PC-9 (cell line): ENCODE measurements at regions not wholly inside any gene's neighbourhood (a gene's known extent, or its start where the extent isn't known, plus 50 kb on each side); places are given as distances from the start of the nearest gene placed in this dataset.

ENCODE experiments used
- CTCF ChIP-seq: fragments of 200-600 bp; sonication (generic); conservative IDR thresholded peaks from 2 replicates; pipeline ENCODE4 v1.6.1; 2017; ENCODE audit warnings: mixed run types, antibody characterized with exemption, mild to moderate bottlenecking, moderate library complexity
- EZH2 ChIP-seq: fragments of 200-600 bp; sonication (generic); IDR thresholded peaks from 2 replicates; pipeline ENCODE4 v1.8.0; 2017; ENCODE audit warnings: antibody characterized with exemption, low read depth

DNA sequence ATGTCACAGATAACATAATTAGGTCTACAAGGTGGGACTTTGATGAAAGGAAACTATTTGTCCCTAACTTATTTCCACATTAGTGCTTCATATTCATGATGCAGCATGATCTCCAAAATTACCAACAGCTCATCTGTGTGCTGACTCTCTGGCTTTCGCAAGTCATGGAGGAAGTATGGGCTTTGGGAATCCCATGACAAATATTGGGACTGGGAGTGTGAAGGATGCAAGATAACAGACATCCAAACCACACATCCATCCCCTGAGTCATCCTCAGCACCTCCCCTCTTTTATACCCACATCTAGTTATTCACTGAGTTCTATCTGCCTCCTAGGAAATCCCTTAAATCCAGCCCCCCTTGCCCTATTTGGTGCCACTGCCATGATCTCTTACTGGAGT is 102.8 kb upstream of the COL24A1 start:
- TF ChIP-seq CTCF = no peak
- no peak for TF ChIP-seq EZH2
